Parathyroid adenoma (tissue), 2 donors: ENCODE measurements at regions not wholly inside any gene's neighbourhood (a gene's known extent, or its start where the extent isn't known, plus 50 kb on each side); places are given as distances from the start of the nearest gene placed in this dataset.
"Not testable (repeated sequence)": the region's sequence is repeated elsewhere in the genome, so short reads cannot be mapped to it uniquely, and the experiment has no call there.

Source experiments
- H2AFZ ChIP-seq: fragments of 300-600 bp; sonication (generic); one replicate; pipeline ENCODE4 v1.7.0; 2017; ENCODE audit warnings: antibody characterized with exemption, mild to moderate bottlenecking
- H3K27ac ChIP-seq: fragments of 300-600 bp; sonication (generic); one replicate; pipeline ENCODE4 v1.7.0; 2017
- H3K27me3 ChIP-seq: fragments of 300-600 bp; sonication (generic); one replicate; pipeline ENCODE4 v1.7.0; 2017; ENCODE audit warnings: low read length; ENCODE audit not compliant: control insufficient read depth, insufficient read depth
- H3K36me3 ChIP-seq: fragments of 300-600 bp; sonication (generic); one replicate; pipeline ENCODE4 v1.7.0; 2017; ENCODE audit warnings: low read length; ENCODE audit not compliant: control insufficient read depth, insufficient read depth
- H3K4me1 ChIP-seq: fragments of 300-600 bp; sonication (generic); one replicate; pipeline ENCODE4 v1.7.0; 2017; ENCODE audit warnings: control low read depth
- H3K4me2 ChIP-seq: fragments of 300-600 bp; sonication (generic); one replicate; pipeline ENCODE4 v1.7.0; 2017; ENCODE audit warnings: low read length
- H3K4me3 ChIP-seq: fragments of 300-600 bp; sonication (generic); one replicate; pipeline ENCODE4 v1.7.0; 2017; ENCODE audit warnings: low read depth, low read length
- H3K79me2 ChIP-seq: fragments of 300-600 bp; sonication (generic); one replicate; pipeline ENCODE4 v1.7.0; 2017; ENCODE audit warnings: control low read depth
- H3K9ac ChIP-seq: fragments of 300-600 bp; sonication (generic); one replicate; pipeline ENCODE4 v1.7.0; 2017; ENCODE audit warnings: mild to moderate bottlenecking
- H3K9me3 ChIP-seq: fragments of 300-600 bp; sonication (generic); one replicate; pipeline ENCODE4 v1.7.0; 2017; ENCODE audit warnings: low read length; ENCODE audit not compliant: control insufficient read depth
- TF ChIP-seq, protein P1 (sequence below): fragments of 300-600 bp; sonication (generic); IDR thresholded peaks from one replicate; pipeline ENCODE4 v1.7.0; 2017; ENCODE audit warnings: antibody characterized with exemption, mild to moderate bottlenecking
- donor health status: primary hyperparathyroidism.

GRCh38 chrX:13412208-13412600 is 92.4 kb upstream of the ATXN3L start:
- no peak overlapping the region for H3K27ac ChIP-seq
- no peaks in the 10 kb centered on the region for H3K4me1 ChIP-seq
- no peak overlapping the region for H3K4me3 ChIP-seq
- TF ChIP-seq, protein P1, sequence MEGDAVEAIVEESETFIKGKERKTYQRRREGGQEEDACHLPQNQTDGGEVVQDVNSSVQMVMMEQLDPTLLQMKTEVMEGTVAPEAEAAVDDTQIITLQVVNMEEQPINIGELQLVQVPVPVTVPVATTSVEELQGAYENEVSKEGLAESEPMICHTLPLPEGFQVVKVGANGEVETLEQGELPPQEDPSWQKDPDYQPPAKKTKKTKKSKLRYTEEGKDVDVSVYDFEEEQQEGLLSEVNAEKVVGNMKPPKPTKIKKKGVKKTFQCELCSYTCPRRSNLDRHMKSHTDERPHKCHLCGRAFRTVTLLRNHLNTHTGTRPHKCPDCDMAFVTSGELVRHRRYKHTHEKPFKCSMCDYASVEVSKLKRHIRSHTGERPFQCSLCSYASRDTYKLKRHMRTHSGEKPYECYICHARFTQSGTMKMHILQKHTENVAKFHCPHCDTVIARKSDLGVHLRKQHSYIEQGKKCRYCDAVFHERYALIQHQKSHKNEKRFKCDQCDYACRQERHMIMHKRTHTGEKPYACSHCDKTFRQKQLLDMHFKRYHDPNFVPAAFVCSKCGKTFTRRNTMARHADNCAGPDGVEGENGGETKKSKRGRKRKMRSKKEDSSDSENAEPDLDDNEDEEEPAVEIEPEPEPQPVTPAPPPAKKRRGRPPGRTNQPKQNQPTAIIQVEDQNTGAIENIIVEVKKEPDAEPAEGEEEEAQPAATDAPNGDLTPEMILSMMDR, result no peak
- no peaks in the 10 kb centered on the region for H3K79me2 ChIP-seq
- no peak overlapping the region for H3K9ac ChIP-seq
- no peak overlapping the region for H2AFZ ChIP-seq
- no peaks in the 10 kb centered on the region for H3K9me3 ChIP-seq
- H3K27me3 ChIP-seq, result no peaks in the 10 kb centered on the region
- H3K36me3 ChIP-seq, result no peaks in the 10 kb centered on the region
- no peak overlapping the region for H3K4me2 ChIP-seq

- Histone ChIP-seq H2AFZ (no peak overlapping the region), H3K9ac (no peak overlapping the region), H3K4me3 (no peak overlapping the region), H3K4me1 (no peaks in the 10 kb centered on the region), H3K27ac (no peak overlapping the region), H3K4me2 (no peak overlapping the region), H3K36me3 (no peaks in the 10 kb centered on the region), H3K9me3 (no peaks in the 10 kb centered on the region), H3K27me3 (no peaks in the 10 kb centered on the region), H3K79me2 (no peaks in the 10 kb centered on the region)
- TF ChIP-seq, protein P1, result no peak
Observed at GRCh38 chrX:13411496-13412207, 91.8 kb upstream of the ATXN3L start.

- not testable (repeated sequence) for H2AFZ ChIP-seq, H3K79me2 ChIP-seq
Observed at GRCh38 chrX:13408599-13408998, 88.7 kb upstream of the ATXN3L start.

GRCh38 chrX:13404777-13405176 is 84.9 kb upstream of the ATXN3L start:
- not testable (repeated sequence) for H3K79me2 ChIP-seq, H3K27me3 ChIP-seq, H3K36me3 ChIP-seq, H3K9me3 ChIP-seq, H3K9ac ChIP-seq, H3K27ac ChIP-seq, H3K4me1 ChIP-seq, H2AFZ ChIP-seq, H3K4me3 ChIP-seq, H3K4me2 ChIP-seq

More at GRCh38 chrX:13408599-13408998, 88.7 kb upstream of the ATXN3L start:
- not testable (repeated sequence) for H3K4me1 ChIP-seq, H3K9ac ChIP-seq, H3K4me3 ChIP-seq, H3K9me3 ChIP-seq, H3K36me3 ChIP-seq, H3K4me2 ChIP-seq, H3K27me3 ChIP-seq, H3K27ac ChIP-seq

- H3K27me3 ChIP-seq, result no peaks in the 10 kb centered on the region
- TF ChIP-seq, protein P1, result no peak
Observed at GRCh38 chrX:13404364-13404763, 84.5 kb upstream of the ATXN3L start.

GRCh38 chrX:13401724-13402123 is 81.9 kb upstream of the ATXN3L start:
- Histone ChIP-seq H3K9ac (no peak overlapping the region), H3K36me3 (no peaks in the 10 kb centered on the region), H3K79me2 (no peaks in the 10 kb centered on the region), H3K4me2 (no peak overlapping the region), H3K4me1 (no peaks in the 10 kb centered on the region), H3K27me3 (no peaks in the 10 kb centered on the region), H2AFZ (no peak overlapping the region), H3K9me3 (no peaks in the 10 kb centered on the region), H3K4me3 (no peak overlapping the region), H3K27ac (no peak overlapping the region)
- TF ChIP-seq, protein P1, result no peak

More at GRCh38 chrX:13404364-13404763, 84.5 kb upstream of the ATXN3L start:
- Histone ChIP-seq H3K9me3 (no peaks in the 10 kb centered on the region), H3K36me3 (no peaks in the 10 kb centered on the region), H3K4me1 (no peaks in the 10 kb centered on the region), H3K79me2 (no peaks in the 10 kb centered on the region), H3K9ac (no peak overlapping the region), H2AFZ (no peak overlapping the region), H3K4me2 (no peak overlapping the region), H3K27ac (no peak overlapping the region), H3K4me3 (no peak overlapping the region)
